Activated CD8-positive, alpha-beta T cell treated with anti-CD3 and anti-CD28 coated beads for 36 hours (primary cell): ENCODE measurements at regions not wholly inside any gene's neighbourhood (a gene's known extent, or its start where the extent isn't known, plus 50 kb on each side); places are given as distances from the start of the nearest gene placed in this dataset.

Source experiments
- ATAC-seq: fragments of 200-7000 bp; cut with Tn5 transposase; one replicate; pipeline ENCODE4 v1.10.0; 2021; ENCODE audit warnings: mild to moderate bottlenecking, moderate library complexity
- CTCF ChIA-PET: fragments of 350-600 bp; sonication (Branson Sonifier 250); formaldehyde crosslinking; loops from one replicate; lab custom pipeline; 2021; ENCODE audit warnings: antibody characterized with exemption; lab: Charles Lee
- POLR2A ChIA-PET: fragments of 350-600 bp; sonication (Branson Sonifier 250); formaldehyde crosslinking; loops from one replicate; lab custom pipeline; 2021; ENCODE audit warnings: antibody characterized with exemption; lab: Charles Lee
- DNase-seq: peaks from one replicate; pipeline ENCODE4 v3.0.0-alpha.2; 2020
- H3K27ac Mint-ChIP-seq: one replicate; pipeline ENCODE4 v1.8.0; 2021; ENCODE audit warnings: mild to moderate bottlenecking, mixed read lengths
- H3K27me3 Mint-ChIP-seq: one replicate; pipeline ENCODE4 v1.8.0; 2021; ENCODE audit warnings: mixed read lengths
- H3K36me3 Mint-ChIP-seq: one replicate; pipeline ENCODE4 v1.8.0; 2021; ENCODE audit warnings: low read depth, mixed read lengths
- H3K4me1 Mint-ChIP-seq: one replicate; pipeline ENCODE4 v1.8.0; 2021; ENCODE audit warnings: low read depth, mixed read lengths
- H3K4me3 Mint-ChIP-seq: one replicate; pipeline ENCODE4 v1.8.0; 2021; ENCODE audit warnings: mild to moderate bottlenecking, moderate library complexity, mixed read lengths
- H3K9me3 Mint-ChIP-seq: one replicate; pipeline ENCODE4 v1.8.0; 2021; ENCODE audit warnings: mixed read lengths
- intact Hi-C: fragments of 100-400 bp; cut with micrococcal nuclease; formaldehyde crosslinking; loops from one replicate; pipeline ENCODE4 v1.10.0; 2022
- TF ChIP-seq, protein P1 (sequence below): fragments of 200-600 bp; IDR thresholded peaks from one replicate; pipeline ENCODE4 v1.8.0; 2022; ENCODE audit warnings: antibody characterized with exemption, mild to moderate bottlenecking

DNA sequence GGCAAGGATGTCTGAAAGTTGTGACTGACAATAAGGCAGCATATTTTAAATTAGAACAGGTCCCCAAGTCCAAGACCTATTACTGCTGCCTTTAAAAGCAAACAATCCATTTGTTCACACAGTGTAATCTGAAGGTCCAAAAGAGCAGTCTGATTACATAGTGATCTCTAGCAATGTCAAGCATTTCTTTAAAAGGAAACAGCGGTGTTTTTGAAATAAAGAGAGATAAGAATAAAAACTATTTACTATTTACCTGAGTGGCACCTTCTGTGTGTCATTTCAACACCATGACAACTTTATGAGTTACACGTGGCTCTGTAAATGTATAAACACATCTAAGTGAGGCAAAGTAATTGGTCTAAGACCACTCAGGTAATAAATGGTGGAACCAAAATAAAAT is 1009.9 kb upstream of the CNTNAP5 start:
- CTCF ChIA-PET = no interaction called here
- intact Hi-C loops = no loop called here
- H3K4me1 Mint-ChIP-seq = no peaks in the 10 kb centered on the region
- H3K4me3 Mint-ChIP-seq = no peak overlapping the region
- TF ChIP-seq, protein P1, sequence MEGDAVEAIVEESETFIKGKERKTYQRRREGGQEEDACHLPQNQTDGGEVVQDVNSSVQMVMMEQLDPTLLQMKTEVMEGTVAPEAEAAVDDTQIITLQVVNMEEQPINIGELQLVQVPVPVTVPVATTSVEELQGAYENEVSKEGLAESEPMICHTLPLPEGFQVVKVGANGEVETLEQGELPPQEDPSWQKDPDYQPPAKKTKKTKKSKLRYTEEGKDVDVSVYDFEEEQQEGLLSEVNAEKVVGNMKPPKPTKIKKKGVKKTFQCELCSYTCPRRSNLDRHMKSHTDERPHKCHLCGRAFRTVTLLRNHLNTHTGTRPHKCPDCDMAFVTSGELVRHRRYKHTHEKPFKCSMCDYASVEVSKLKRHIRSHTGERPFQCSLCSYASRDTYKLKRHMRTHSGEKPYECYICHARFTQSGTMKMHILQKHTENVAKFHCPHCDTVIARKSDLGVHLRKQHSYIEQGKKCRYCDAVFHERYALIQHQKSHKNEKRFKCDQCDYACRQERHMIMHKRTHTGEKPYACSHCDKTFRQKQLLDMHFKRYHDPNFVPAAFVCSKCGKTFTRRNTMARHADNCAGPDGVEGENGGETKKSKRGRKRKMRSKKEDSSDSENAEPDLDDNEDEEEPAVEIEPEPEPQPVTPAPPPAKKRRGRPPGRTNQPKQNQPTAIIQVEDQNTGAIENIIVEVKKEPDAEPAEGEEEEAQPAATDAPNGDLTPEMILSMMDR = no peak
- H3K27me3 Mint-ChIP-seq = no peaks in the 10 kb centered on the region
- POLR2A ChIA-PET = no interaction called here
- no peaks in the 10 kb centered on the region for H3K36me3 Mint-ChIP-seq
- DNase-seq (no peak), ATAC-seq (no peak)
- H3K9me3 Mint-ChIP-seq = peaks cover 6% of the 10 kb centered on the region
- H3K27ac Mint-ChIP-seq = no peak overlapping the region

- Mint-ChIP-seq H3K4me3 (no peak overlapping the region), H3K4me1 (no peaks in the 10 kb centered on the region), H3K27me3 (no peaks in the 10 kb centered on the region), H3K27ac (no peak overlapping the region), H3K9me3 (peaks cover 29% of the 10 kb centered on the region), H3K36me3 (no peaks in the 10 kb centered on the region)
- TF ChIP-seq, protein P1 = no peak
- ATAC-seq (no peak), DNase-seq (no peak)
- ChIA-PET CTCF (no interaction called here), POLR2A (no interaction called here)
- intact Hi-C loops = no loop called here
These were observed 989.5 kb upstream of the CNTNAP5 start for GRCh38 chr2:123035541-123035940.

DNA sequence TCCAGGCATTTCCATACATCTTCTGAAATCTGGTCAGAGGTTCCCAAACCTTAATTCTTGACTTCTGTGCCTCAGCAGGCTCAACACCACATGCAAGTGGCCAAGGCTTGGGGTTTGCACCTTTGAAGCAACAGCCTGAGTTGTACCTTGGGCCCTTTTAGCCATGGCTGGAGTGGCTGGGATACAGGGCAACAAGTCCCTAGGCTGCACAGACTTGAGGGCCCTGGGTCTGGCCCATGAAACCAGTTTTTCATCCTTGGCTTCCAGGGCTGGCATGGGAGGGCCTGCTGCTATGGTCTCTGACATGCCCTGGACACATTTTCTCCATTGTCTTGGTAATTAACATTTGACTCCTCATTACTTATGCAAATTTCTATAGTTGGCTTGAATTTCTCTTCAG is 988.8 kb upstream of the CNTNAP5 start:
- CTCF ChIA-PET = no interaction called here
- Mint-ChIP-seq H3K27me3 (no peaks in the 10 kb centered on the region), H3K9me3 (peaks cover 29% of the 10 kb centered on the region), H3K27ac (no peak overlapping the region), H3K4me3 (no peak overlapping the region), H3K36me3 (no peaks in the 10 kb centered on the region), H3K4me1 (no peaks in the 10 kb centered on the region)
- intact Hi-C loops = no loop called here
- POLR2A ChIA-PET = no interaction called here
- ATAC-seq = no peak
- TF ChIP-seq, protein P1 = no peak
- no peak for DNase-seq

- Mint-ChIP-seq H3K36me3 (no peaks in the 10 kb centered on the region), H3K27me3 (no peaks in the 10 kb centered on the region), H3K4me1 (no peaks in the 10 kb centered on the region), H3K9me3 (peaks cover 18% of the 10 kb centered on the region), H3K27ac (no peak overlapping the region), H3K4me3 (no peak overlapping the region)
- DNase-seq = no peak
- TF ChIP-seq, protein P1 = no peak
- ATAC-seq = no peak
- CTCF ChIA-PET = no interaction called here
- intact Hi-C loops = no loop called here
- POLR2A ChIA-PET = no interaction called here
These were observed 984.6 kb upstream of the CNTNAP5 start for GRCh38 chr2:123040506-123040905.

DNA sequence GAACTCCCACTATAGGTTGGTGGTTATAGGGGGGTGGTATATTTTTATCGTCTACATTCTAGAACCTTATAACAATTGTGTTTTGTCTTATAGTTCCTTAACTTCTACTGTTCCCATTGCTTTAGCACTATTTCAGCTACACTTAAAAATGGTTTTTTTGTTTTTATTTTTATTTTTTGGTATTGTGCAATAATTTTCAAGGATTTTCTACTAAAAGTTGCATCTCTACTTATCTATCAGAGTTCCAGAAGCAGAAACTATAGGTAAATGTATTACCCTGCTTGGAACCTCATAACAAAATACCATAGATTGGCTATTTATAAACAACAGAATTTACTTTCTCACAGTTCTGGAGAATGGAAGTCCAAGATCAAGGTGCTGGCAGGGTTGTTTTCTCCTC is 981.6 kb upstream of the CNTNAP5 start:
- intact Hi-C loops = no loop called here
- Mint-ChIP-seq H3K4me3 (no peak overlapping the region), H3K27ac (no peak overlapping the region), H3K4me1 (no peaks in the 10 kb centered on the region), H3K36me3 (no peaks in the 10 kb centered on the region), H3K27me3 (no peaks in the 10 kb centered on the region), H3K9me3 (peaks cover 12% of the 10 kb centered on the region)
- ATAC-seq (no peak), DNase-seq (no peak)
- ChIA-PET POLR2A (no interaction called here), CTCF (no interaction called here)
- TF ChIP-seq, protein P1 = no peak
